RWPE1 (cell line): ENCODE measurements at regions not wholly inside any gene's neighbourhood (a gene's known extent, or its start where the extent isn't known, plus 50 kb on each side); places are given as distances from the start of the nearest gene placed in this dataset.
"Not testable (repeated sequence)": the region's sequence is repeated elsewhere in the genome, so short reads cannot be mapped to it uniquely, and the experiment has no call there.

Experiments used
- CTCF ChIA-PET: fragments of 350-600 bp; sonication (Branson Sonifier 250); formaldehyde crosslinking; extraction: SDS; loops from one replicate; lab custom pipeline; 2021; lab: Yijun Ruan, JAX
- POLR2A ChIA-PET: fragments of 400-600 bp; formaldehyde crosslinking; extraction: SDS; loops from one replicate; lab custom pipeline; 2020; ENCODE audit warnings: antibody characterized with exemption; ENCODE audit not compliant: low non-redundant PET; lab: Yijun Ruan, JAX
- DNase-seq: peaks from one replicate; pipeline ENCODE4 v3.0.0; 2012; ENCODE audit warnings: low spot score
- H3K27ac ChIP-seq: fragments of 450-650 bp; 2 replicates; pipeline ENCODE4 v1.5.1; 2017
- CTCF ChIP-seq: fragments of 450-650 bp; conservative IDR thresholded peaks from 2 replicates; pipeline ENCODE4 v1.5.1; 2017; ENCODE audit warnings: low read depth, mild to moderate bottlenecking

GRCh38 chr2:16028644-16029043, 88.3 kb downstream of the MYCN start:
- no peak for TF ChIP-seq CTCF
- CTCF ChIA-PET = no interaction called here
- POLR2A ChIA-PET = no interaction called here

GRCh38 chr2:16026816-16027501, 86.6 kb downstream of the MYCN start:
- no peak overlapping the region for H3K27ac ChIP-seq
- no peak for DNase-seq
- POLR2A ChIA-PET = no interaction called here
- no peak for TF ChIP-seq CTCF
- CTCF ChIA-PET = interaction anchor here (0.7 kb wide), 2 partner anchors 148 to 788 kb away, joined by 3 to 10 read pairs; no protein-coding TSS in a partner anchor

More at GRCh38 chr2:16028644-16029043, 88.3 kb downstream of the MYCN start:
- H3K27ac ChIP-seq = no peak overlapping the region
- DNase-seq = no peak

GRCh38 chr2:16025876-16026640, 85.7 kb downstream of the MYCN start:
- CTCF ChIA-PET = no interaction called here
- TF ChIP-seq CTCF = no peak
- POLR2A ChIA-PET = no interaction called here
- no peak overlapping the region for H3K27ac ChIP-seq
- no peak for DNase-seq

GRCh38 chr2:16025211-16025875, 85.0 kb downstream of the MYCN start:
- ChIA-PET CTCF (no interaction called here), POLR2A (no interaction called here)
- no peak overlapping the region for H3K27ac ChIP-seq
- DNase-seq = no peak
- no peak for TF ChIP-seq CTCF

GRCh38 chr2:16024628-16025027, 84.3 kb downstream of the MYCN start:
- POLR2A ChIA-PET, H3K27ac ChIP-seq, CTCF ChIA-PET, DNase-seq: not testable (repeated sequence)

GRCh38 chr2:16023506-16024360, 83.4 kb downstream of the MYCN start:
- no peak for TF ChIP-seq CTCF
- ChIA-PET POLR2A (no interaction called here), CTCF (no interaction called here)
- H3K27ac ChIP-seq = no peak overlapping the region
- DNase-seq = no peak
